Activated CD4-positive, alpha-beta T cell treated with anti-CD3 and anti-CD28 coated beads, Interleukin-2, amount 50 U/mL, for 1 hour (primary cell): ENCODE measurements at regions not wholly inside any gene's neighbourhood (a gene's known extent, or its start where the extent isn't known, plus 50 kb on each side); places are given as distances from the start of the nearest gene placed in this dataset.

Source experiments
- DNase-seq: peaks from one replicate; pipeline ENCODE4 v3.0.0-alpha.2; 2020

- DNase-seq: no peak
These were observed 289.8 kb downstream of the RBM43 start for GRCh38 chr2:150971910-150972309.

- no peak for DNase-seq
These were observed 298.3 kb downstream of the RBM43 start for GRCh38 chr2:150963336-150963735.

GRCh38 chr2:150955231-150955630 is 306.4 kb downstream of the RBM43 start:
- no peak for DNase-seq

- DNase-seq: no peak
These were observed 314.8 kb downstream of the RBM43 start for GRCh38 chr2:150946831-150947230.

- no peak for DNase-seq
These were observed 317.3 kb downstream of the RBM43 start for GRCh38 chr2:150944315-150944714.

- DNase-seq: no peak
These were observed 322.6 kb downstream of the RBM43 start for GRCh38 chr2:150939087-150939486.

- no peak for DNase-seq
These were observed 323.1 kb downstream of the RBM43 start for GRCh38 chr2:150938527-150938926.

GRCh38 chr2:150937030-150937429 is 324.6 kb downstream of the RBM43 start:
- no peak for DNase-seq

GRCh38 chr2:150931451-150931850 is 330.2 kb downstream of the RBM43 start:
- no peak for DNase-seq

- DNase-seq: no peak
These were observed 336.1 kb downstream of the RBM43 start for GRCh38 chr2:150925611-150926010.

GRCh38 chr2:150924878-150925277 is 336.8 kb downstream of the RBM43 start:
- DNase-seq: no peak

GRCh38 chr2:150919901-150920300 is 341.8 kb downstream of the RBM43 start:
- DNase-seq: no peak

GRCh38 chr2:150917961-150918713 is 343.5 kb downstream of the RBM43 start:
- no peak for DNase-seq

- DNase-seq: no peak
These were observed 344.9 kb downstream of the RBM43 start for GRCh38 chr2:150916467-150917396.

GRCh38 chr2:150911766-150912280 is 349.8 kb downstream of the RBM43 start:
- no peak for DNase-seq

- DNase-seq: no peak
These were observed 352.1 kb downstream of the RBM43 start for GRCh38 chr2:150909613-150910012.

GRCh38 chr2:150909090-150909489 is 352.6 kb downstream of the RBM43 start:
- no peak for DNase-seq

- no peak for DNase-seq
These were observed 354.2 kb downstream of the RBM43 start for GRCh38 chr2:150907466-150907865.

- no peak for DNase-seq
These were observed 358.2 kb downstream of the RBM43 start for GRCh38 chr2:150903461-150903860.

- DNase-seq: no peak
These were observed 358.6 kb downstream of the RBM43 start for GRCh38 chr2:150903055-150903454.

GRCh38 chr2:150900913-150901312 is 360.8 kb downstream of the RBM43 start:
- no peak for DNase-seq

- DNase-seq: no peak
These were observed 365.7 kb downstream of the RBM43 start for GRCh38 chr2:150895968-150896367.

- no peak for DNase-seq
These were observed 372.5 kb downstream of the RBM43 start for GRCh38 chr2:150889141-150889540.

GRCh38 chr2:150888337-150888736 is 373.3 kb downstream of the RBM43 start:
- no peak for DNase-seq
